Keratinocyte (primary cell): ENCODE measurements at regions not wholly inside any gene's neighbourhood (a gene's known extent, or its start where the extent isn't known, plus 50 kb on each side); places are given as distances from the start of the nearest gene placed in this dataset.
A peak's percentile ranks its signal among the peaks of the same experiment; 100 is the strongest.

ENCODE experiments used
- DNase-seq: peaks from one replicate; pipeline ENCODE4 v3.0.0-alpha.2; 2011; ENCODE audit warnings: low read depth, missing footprints, low spot score
- FAIRE-seq: peaks from 2 replicates; lab custom pipeline; 2011; peaks lifted over from hg19 to GRCh38; lab: Jason Lieb, UNC
- H2AFZ ChIP-seq: 2 replicates; pipeline ENCODE4 v1.6.0; 2012; ENCODE audit warnings: low read length, control low read depth, inconsistent platforms; ENCODE audit not compliant: control insufficient read depth
- H3K27ac ChIP-seq: 2 replicates; pipeline ENCODE4 v1.5.1; 2011; ENCODE audit warnings: low read length; ENCODE audit not compliant: control insufficient read depth, insufficient read depth
- H3K27me3 ChIP-seq: 3 replicates; pipeline ENCODE4 v1.6.0; 2011; ENCODE audit warnings: low read length; ENCODE audit not compliant: control insufficient read depth, insufficient read depth; ENCODE audit errors: extremely low read depth
- H3K36me3 ChIP-seq, 2 experiments: 2 replicates in 1 of 2; 3 replicates in 1 of 2; pipeline ENCODE4 v1.5.1; 2011; ENCODE audit warnings: low read length in 2 of 2, mild to moderate bottlenecking in 1 of 2; ENCODE audit not compliant: control insufficient read depth in 2 of 2, insufficient read depth in 2 of 2; ENCODE audit errors: extremely low read depth in 1 of 2
- H3K4me1 ChIP-seq: 3 replicates; pipeline ENCODE4 v1.5.1; 2011; ENCODE audit warnings: low read length; ENCODE audit not compliant: control insufficient read depth, insufficient read depth; ENCODE audit errors: extremely low read depth
- H3K4me2 ChIP-seq: 3 replicates; pipeline ENCODE4 v1.6.0; 2011; ENCODE audit warnings: low read depth, low read length; ENCODE audit not compliant: control insufficient read depth, insufficient read depth; ENCODE audit errors: extremely low read depth
- H3K4me3 ChIP-seq, 3 experiments: fragments of 200-600 bp in 1 of 3; sonication (generic) in 1 of 3; 2 replicates in 2 of 3; 3 replicates in 1 of 3; pipeline ENCODE4 v1.5.1; 2011 to 2016; ENCODE audit warnings: low read length in 3 of 3, mild to moderate bottlenecking in 3 of 3, control low read depth in 2 of 3, inconsistent platforms in 1 of 3, low read depth in 1 of 3, mixed read lengths in 1 of 3, mixed run types in 1 of 3, moderate library complexity in 1 of 3; ENCODE audit not compliant: control insufficient read depth in 2 of 3, insufficient read depth in 2 of 3; ENCODE audit errors: extremely low read depth in 1 of 3
- H3K79me2 ChIP-seq: 2 replicates; pipeline ENCODE4 v1.6.0; 2012; ENCODE audit warnings: low read length; ENCODE audit not compliant: control insufficient read depth, insufficient read depth
- H3K9ac ChIP-seq: 3 replicates; pipeline ENCODE4 v1.6.0; 2011; ENCODE audit warnings: low read length; ENCODE audit not compliant: control insufficient read depth, insufficient read depth; ENCODE audit errors: extremely low read depth
- H3K9me1 ChIP-seq: 3 replicates; pipeline ENCODE4 v1.6.0; 2011; ENCODE audit warnings: low read length; ENCODE audit not compliant: control insufficient read depth, insufficient read depth; ENCODE audit errors: extremely low read depth
- H3K9me3 ChIP-seq: 2 replicates; pipeline ENCODE4 v1.5.1; 2012; ENCODE audit warnings: low read depth, low read length; ENCODE audit not compliant: control insufficient read depth
- H4K20me1 ChIP-seq: 3 replicates; pipeline ENCODE4 v1.6.0; 2011; ENCODE audit warnings: low read length; ENCODE audit not compliant: control insufficient read depth, insufficient read depth; ENCODE audit errors: extremely low read depth
- EZH2 ChIP-seq: IDR thresholded peaks from one replicate; pipeline ENCODE4 v1.6.1; 2012; ENCODE audit warnings: inconsistent platforms, mild to moderate bottlenecking, low read length, moderate library complexity
- dilution Hi-C: fragments of 300-500 bp; cut with MboI; formaldehyde crosslinking; loops from one replicate; pipeline ENCODE4 v1.7.0; 2020; ENCODE audit warnings: low sequenced_read_pairs; ENCODE audit not compliant: extremely low pct_ligation_motif_present
- TF ChIP-seq, protein P1 (sequence below), 3 experiments: IDR thresholded peaks in 1 of 3; conservative IDR thresholded peaks in 1 of 3; optimal IDR thresholded peaks in 1 of 3; 2 replicates in 2 of 3; 3 replicates in 1 of 3; pipeline versions ENCODE3 to v1.5.1; 2011; ENCODE audit warnings: low read length in 3 of 3, mild to moderate bottlenecking in 3 of 3, moderate library complexity in 2 of 3, control low read depth in 1 of 3, inconsistent platforms in 1 of 3; ENCODE audit not compliant: insufficient read depth in 2 of 3; ENCODE audit errors: extremely low read depth in 1 of 3

DNA sequence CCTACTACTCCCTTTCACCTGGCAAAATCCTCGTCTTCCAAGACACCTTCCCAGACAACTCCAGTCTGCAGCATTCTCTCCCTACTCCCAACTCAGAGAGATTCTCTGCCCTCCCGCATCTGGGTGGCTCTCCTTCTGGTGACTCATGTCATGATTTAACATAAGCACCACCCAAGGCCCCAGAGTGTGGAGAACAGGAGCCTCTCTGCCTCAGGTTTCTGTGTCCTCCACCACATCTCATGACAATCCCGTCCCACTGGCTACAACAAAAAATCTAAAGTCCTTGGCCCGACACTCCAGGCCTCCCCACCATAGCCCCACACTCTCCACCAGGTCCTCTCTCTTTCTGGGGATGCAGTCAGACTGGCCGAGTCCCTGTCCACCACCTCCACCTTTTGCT lies 197.1 kb downstream of the BCL11A start:
- Histone ChIP-seq H3K9me1 (no peaks in the 10 kb centered on the region), H3K36me3 (no peaks in the 10 kb centered on the region), H3K79me2 (no peaks in the 10 kb centered on the region), H3K4me1 (peaks cover 27% of the 10 kb centered on the region), H3K9me3 (no peaks in the 10 kb centered on the region), H3K4me2 (no peak overlapping the region), H2AFZ (no peak overlapping the region), H3K9ac (no peak overlapping the region), H3K27me3 (no peaks in the 10 kb centered on the region), H4K20me1 (no peaks in the 10 kb centered on the region), H3K4me3 (no peak overlapping the region), H3K27ac (no peak overlapping the region)
- DNase-seq (no peak), FAIRE-seq (peak; percentile 80)
- TF ChIP-seq, protein P1, sequence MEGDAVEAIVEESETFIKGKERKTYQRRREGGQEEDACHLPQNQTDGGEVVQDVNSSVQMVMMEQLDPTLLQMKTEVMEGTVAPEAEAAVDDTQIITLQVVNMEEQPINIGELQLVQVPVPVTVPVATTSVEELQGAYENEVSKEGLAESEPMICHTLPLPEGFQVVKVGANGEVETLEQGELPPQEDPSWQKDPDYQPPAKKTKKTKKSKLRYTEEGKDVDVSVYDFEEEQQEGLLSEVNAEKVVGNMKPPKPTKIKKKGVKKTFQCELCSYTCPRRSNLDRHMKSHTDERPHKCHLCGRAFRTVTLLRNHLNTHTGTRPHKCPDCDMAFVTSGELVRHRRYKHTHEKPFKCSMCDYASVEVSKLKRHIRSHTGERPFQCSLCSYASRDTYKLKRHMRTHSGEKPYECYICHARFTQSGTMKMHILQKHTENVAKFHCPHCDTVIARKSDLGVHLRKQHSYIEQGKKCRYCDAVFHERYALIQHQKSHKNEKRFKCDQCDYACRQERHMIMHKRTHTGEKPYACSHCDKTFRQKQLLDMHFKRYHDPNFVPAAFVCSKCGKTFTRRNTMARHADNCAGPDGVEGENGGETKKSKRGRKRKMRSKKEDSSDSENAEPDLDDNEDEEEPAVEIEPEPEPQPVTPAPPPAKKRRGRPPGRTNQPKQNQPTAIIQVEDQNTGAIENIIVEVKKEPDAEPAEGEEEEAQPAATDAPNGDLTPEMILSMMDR (optimal IDR thresholded peaks at IDR 0.05 in 1 of 3, IDR thresholded peaks at IDR 0.05 in 1 of 3, conservative IDR thresholded peaks at IDR 0.05 in 1 of 3; ENCODE audit: extremely low read depth in 1 of 3, insufficient read depth in 2 of 3, low read length in 3 of 3), result no peak
- no peak for TF ChIP-seq EZH2
- dilution Hi-C loops, result no loop called here

DNA sequence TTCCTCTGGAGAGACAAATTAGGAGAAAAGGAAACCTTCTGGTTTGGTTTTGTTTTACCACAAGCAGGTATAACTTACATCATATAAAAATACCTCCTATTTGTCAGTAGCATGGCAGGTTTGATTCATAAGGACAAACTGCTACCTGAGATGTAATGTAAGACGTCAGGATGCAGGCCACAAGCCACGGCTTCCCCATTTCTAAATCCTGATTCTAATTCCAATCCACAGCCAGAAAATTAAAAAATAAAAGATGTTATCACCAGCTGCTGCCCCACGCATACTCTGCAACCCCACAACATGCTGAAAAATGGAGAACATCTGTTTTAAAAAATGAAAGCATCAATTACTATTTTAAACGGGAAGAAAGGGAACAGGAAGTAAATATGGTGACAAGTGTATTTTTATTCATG lies 197.6 kb downstream of the BCL11A start:
- no peak overlapping the region for H3K27ac ChIP-seq
- H3K27me3 ChIP-seq, result no peaks in the 10 kb centered on the region
- FAIRE-seq (no peak), DNase-seq (no peak)
- H3K36me3 ChIP-seq, result no peaks in the 10 kb centered on the region
- dilution Hi-C loops, result no loop called here
- TF ChIP-seq, protein P1 (optimal IDR thresholded peaks at IDR 0.05 in 1 of 3, IDR thresholded peaks at IDR 0.05 in 1 of 3, conservative IDR thresholded peaks at IDR 0.05 in 1 of 3; ENCODE audit: extremely low read depth in 1 of 3, insufficient read depth in 2 of 3, low read length in 3 of 3), result no peak
- TF ChIP-seq EZH2, result no peak
- H3K4me3 ChIP-seq, result no peak overlapping the region
- H3K79me2 ChIP-seq, result no peaks in the 10 kb centered on the region
- no peaks in the 10 kb centered on the region for H4K20me1 ChIP-seq
- no peaks in the 10 kb centered on the region for H3K9me3 ChIP-seq
- H3K4me2 ChIP-seq, result no peak overlapping the region
- no peak overlapping the region for H2AFZ ChIP-seq
- H3K4me1 ChIP-seq, result peaks cover 27% of the 10 kb centered on the region
- no peaks in the 10 kb centered on the region for H3K9me1 ChIP-seq
- H3K9ac ChIP-seq, result no peak overlapping the region
